HepG2 (cell line): ENCODE measurements at regions not wholly inside any gene's neighbourhood (a gene's known extent, or its start where the extent isn't known, plus 50 kb on each side); places are given as distances from the start of the nearest gene placed in this dataset.

ENCODE experiments used
- ATAC-seq: fragments of 200-7000 bp; cut with Tn5 transposase; 3 replicates; pipeline ENCODE4 v1.9.1; 2020; ENCODE audit warnings: mild to moderate bottlenecking, moderate library complexity
- BruUV-seq: library from RNA; stranded (reverse); fragments of 400-500 nt; replicated peaks from 2 replicates; lab custom pipeline; 2021; lab: Mats Ljungman, UMichigan
- CTCF ChIA-PET: fragments of 300-600 bp; formaldehyde crosslinking; extraction: SDS; loops from one replicate; lab custom pipeline; 2021; ENCODE audit warnings: low total read pairs, inconsistent platforms, low intra/inter-chr PET ratio; lab: Yijun Ruan, JAX
- POLR2A ChIA-PET: fragments of 350-600 bp; sonication (Branson Sonifier 250); formaldehyde crosslinking; loops from one replicate; lab custom pipeline; 2020; ENCODE audit warnings: antibody characterized with exemption, inconsistent platforms; lab: Yijun Ruan, JAX
- DNase-seq: peaks from one replicate; pipeline ENCODE4 v3.0.0-alpha.2; 2015; ENCODE audit warnings: low spot score
- FAIRE-seq: peaks from 3 replicates; lab custom pipeline; 2011; peaks lifted over from hg19 to GRCh38; lab: Jason Lieb, UNC
- H2AFZ ChIP-seq: one replicate; pipeline ENCODE4 v1.6.1; 2011; ENCODE audit warnings: low read length, inconsistent platforms
- H3K27ac ChIP-seq: fragments of 300-600 bp; 3 replicates; pipeline ENCODE4 v1.8.0; 2011; ENCODE audit warnings: mixed run types, mild to moderate bottlenecking, mixed read lengths, low read length, inconsistent platforms; ENCODE audit not compliant: insufficient read depth; ENCODE audit errors: extremely low read length
- H3K27me3 ChIP-seq, 2 experiments: fragments of 200-600 bp in 1 of 2; 2 replicates in 1 of 2; 3 replicates in 1 of 2; pipeline versions ENCODE4 v1.6.0 to v1.8.0; 2011; ENCODE audit warnings: low read length in 2 of 2, mild to moderate bottlenecking in 2 of 2, moderate library complexity in 2 of 2, inconsistent platforms in 1 of 2; ENCODE audit not compliant: insufficient read depth in 2 of 2, control insufficient read depth in 1 of 2
- H3K36me3 ChIP-seq, 2 experiments: fragments of 200-600 bp in 1 of 2; replicated peaks in 1 of 2; 2 replicates in 1 of 2; 3 replicates in 1 of 2; pipeline versions ENCODE4 v1.5.1 to v1.8.0; 2011; ENCODE audit warnings: low read length in 2 of 2, inconsistent platforms in 1 of 2; ENCODE audit not compliant: insufficient read depth in 2 of 2, control insufficient read depth in 1 of 2
- H3K4me1 ChIP-seq: 2 replicates; pipeline ENCODE4 v1.5.1; 2012; ENCODE audit warnings: low read length, inconsistent platforms; ENCODE audit not compliant: insufficient read depth
- H3K4me2 ChIP-seq: 2 replicates; pipeline ENCODE4 v1.6.0; 2011; ENCODE audit warnings: low read depth, low read length, inconsistent platforms
- H3K4me3 ChIP-seq, 3 experiments: fragments of 200-600 bp in 1 of 3; sonication (generic), shearing (Covaris generic) in 1 of 3; replicated peaks in 1 of 3; 2 replicates each; pipeline ENCODE4 v1.5.1; 2011 to 2016; ENCODE audit warnings: low read length in 3 of 3, inconsistent platforms in 2 of 3, low read depth in 2 of 3, mild to moderate bottlenecking in 2 of 3, control low read depth in 1 of 3, mixed read lengths in 1 of 3; ENCODE audit not compliant: insufficient read depth in 1 of 3
- H3K79me2 ChIP-seq: one replicate; pipeline ENCODE4 v1.6.1; 2011; ENCODE audit warnings: low read length, inconsistent platforms; ENCODE audit not compliant: insufficient read depth
- H3K9ac ChIP-seq: 2 replicates; pipeline ENCODE4 v1.6.0; 2011; ENCODE audit warnings: mild to moderate bottlenecking, low read depth, low read length, inconsistent platforms; ENCODE audit not compliant: insufficient read depth
- H3K9me3 ChIP-seq: 2 replicates; pipeline ENCODE4 v1.5.1; 2012; ENCODE audit warnings: mild to moderate bottlenecking, low read length
- H4K20me1 ChIP-seq: 2 replicates; pipeline ENCODE4 v1.6.0; 2011; ENCODE audit warnings: inconsistent platforms, mild to moderate bottlenecking, low read length, moderate library complexity; ENCODE audit not compliant: insufficient read depth
- HMGXB3 ChIP-seq: sonication (generic); formaldehyde crosslinking; IDR thresholded peaks from 2 replicates; pipeline ENCODE4 v1.4.0; 2020; ENCODE audit warnings: missing genetic modification reagents, borderline replicate concordance
- ZC3H4 ChIP-seq: sonication (generic); formaldehyde crosslinking; IDR thresholded peaks from 2 replicates; pipeline ENCODE4 v1.4.0; 2020; ENCODE audit warnings: missing genetic modification reagents, borderline replicate concordance
- WGBS: methylation state at CpG from one replicate; pipeline ENCODE4 v1.1.6; 2017; ENCODE audit warnings: low lambda C conversion rate; 5-methylcytosine and 5-hydroxymethylcytosine counted together
- in situ Hi-C: cut with HindIII; loops from 2 replicates; pipeline ENCODE4 v1.10.0; 2017; ENCODE audit warnings: low pct_unique_long_range_greater_than_20kb; ENCODE audit not compliant: extremely low pct_ligation_motif_present
- intact Hi-C: fragments of 100-400 bp; cut with micrococcal nuclease; formaldehyde crosslinking; loops from one replicate; pipeline ENCODE4 v1.10.0; 2022; ENCODE audit not compliant: unreplicated experiment

- CTCF ChIA-PET: no interaction called here
Observed at GRCh38 chr6:169965657-169966311, 214.4 kb downstream of the ERMARD start.

More at GRCh38 chr6:169965657-169966311, 214.4 kb downstream of the ERMARD start:
- no TSS peak for BruUV-seq
- ATAC-seq: no peak
- Histone ChIP-seq H3K4me1 (no peaks in the 10 kb centered on the region), H2AFZ (no peak overlapping the region), H3K4me3 (no peak overlapping the region), H3K36me3 (no peaks in the 10 kb centered on the region), H4K20me1 (no peaks in the 10 kb centered on the region), H3K9ac (no peak overlapping the region), H3K27ac (no peak overlapping the region), H3K27me3 (peaks cover 12 to 74% of the 10 kb centered on the region in 2 experiments)
- FAIRE-seq: no peak
- in situ Hi-C loops: no loop called here
- 45% methylated on average over 23 of the region's 25 CpGs for WGBS
- no peak for DNase-seq
- POLR2A ChIA-PET: no interaction called here
- intact Hi-C loops: loop anchor here (5.0 kb wide), 1 partner anchor 552 kb away; no protein-coding TSS in a partner anchor
- TF ChIP-seq HMGXB3 (CRISPR knock-in tag): no peak
- TF ChIP-seq ZC3H4 (CRISPR knock-in tag): no peak
- TF ChIP-seq, all 625 proteins: peak for 0
- Histone ChIP-seq H3K9me3 (no peaks in the 10 kb centered on the region), H3K79me2 (no peaks in the 10 kb centered on the region), H3K4me2 (no peak overlapping the region)
